HepG2 (cell line): ENCODE measurements at regions not wholly inside any gene's neighbourhood (a gene's known extent, or its start where the extent isn't known, plus 50 kb on each side); places are given as distances from the start of the nearest gene placed in this dataset.

Source experiments
- ATAC-seq: fragments of 200-7000 bp; cut with Tn5 transposase; 3 replicates; pipeline ENCODE4 v1.9.1; 2020; ENCODE audit warnings: mild to moderate bottlenecking, moderate library complexity
- BruUV-seq: library from RNA; stranded (reverse); fragments of 400-500 nt; replicated peaks from 2 replicates; lab custom pipeline; 2021; lab: Mats Ljungman, UMichigan
- CTCF ChIA-PET: fragments of 300-600 bp; formaldehyde crosslinking; extraction: SDS; loops from one replicate; lab custom pipeline; 2021; ENCODE audit warnings: low total read pairs, inconsistent platforms, low intra/inter-chr PET ratio; lab: Yijun Ruan, JAX
- POLR2A ChIA-PET: fragments of 350-600 bp; sonication (Branson Sonifier 250); formaldehyde crosslinking; loops from one replicate; lab custom pipeline; 2020; ENCODE audit warnings: antibody characterized with exemption, inconsistent platforms; lab: Yijun Ruan, JAX
- DNase-seq: peaks from one replicate; pipeline ENCODE4 v3.0.0-alpha.2; 2015; ENCODE audit warnings: low spot score
- FAIRE-seq: peaks from 3 replicates; lab custom pipeline; 2011; peaks lifted over from hg19 to GRCh38; lab: Jason Lieb, UNC
- H2AFZ ChIP-seq: one replicate; pipeline ENCODE4 v1.6.1; 2011; ENCODE audit warnings: low read length, inconsistent platforms
- H3K27ac ChIP-seq: fragments of 300-600 bp; 3 replicates; pipeline ENCODE4 v1.8.0; 2011; ENCODE audit warnings: mixed run types, mild to moderate bottlenecking, mixed read lengths, low read length, inconsistent platforms; ENCODE audit not compliant: insufficient read depth; ENCODE audit errors: extremely low read length
- H3K27me3 ChIP-seq, 2 experiments: fragments of 200-600 bp in 1 of 2; 2 replicates in 1 of 2; 3 replicates in 1 of 2; pipeline versions ENCODE4 v1.6.0 to v1.8.0; 2011; ENCODE audit warnings: low read length in 2 of 2, mild to moderate bottlenecking in 2 of 2, moderate library complexity in 2 of 2, inconsistent platforms in 1 of 2; ENCODE audit not compliant: insufficient read depth in 2 of 2, control insufficient read depth in 1 of 2
- H3K36me3 ChIP-seq, 2 experiments: fragments of 200-600 bp in 1 of 2; replicated peaks in 1 of 2; 2 replicates in 1 of 2; 3 replicates in 1 of 2; pipeline versions ENCODE4 v1.5.1 to v1.8.0; 2011; ENCODE audit warnings: low read length in 2 of 2, inconsistent platforms in 1 of 2; ENCODE audit not compliant: insufficient read depth in 2 of 2, control insufficient read depth in 1 of 2
- H3K4me1 ChIP-seq: 2 replicates; pipeline ENCODE4 v1.5.1; 2012; ENCODE audit warnings: low read length, inconsistent platforms; ENCODE audit not compliant: insufficient read depth
- H3K4me2 ChIP-seq: 2 replicates; pipeline ENCODE4 v1.6.0; 2011; ENCODE audit warnings: low read depth, low read length, inconsistent platforms
- H3K4me3 ChIP-seq, 3 experiments: fragments of 200-600 bp in 1 of 3; sonication (generic), shearing (Covaris generic) in 1 of 3; replicated peaks in 1 of 3; 2 replicates each; pipeline ENCODE4 v1.5.1; 2011 to 2016; ENCODE audit warnings: low read length in 3 of 3, inconsistent platforms in 2 of 3, low read depth in 2 of 3, mild to moderate bottlenecking in 2 of 3, control low read depth in 1 of 3, mixed read lengths in 1 of 3; ENCODE audit not compliant: insufficient read depth in 1 of 3
- H3K79me2 ChIP-seq: one replicate; pipeline ENCODE4 v1.6.1; 2011; ENCODE audit warnings: low read length, inconsistent platforms; ENCODE audit not compliant: insufficient read depth
- H3K9ac ChIP-seq: 2 replicates; pipeline ENCODE4 v1.6.0; 2011; ENCODE audit warnings: mild to moderate bottlenecking, low read depth, low read length, inconsistent platforms; ENCODE audit not compliant: insufficient read depth
- H3K9me3 ChIP-seq: 2 replicates; pipeline ENCODE4 v1.5.1; 2012; ENCODE audit warnings: mild to moderate bottlenecking, low read length
- H4K20me1 ChIP-seq: 2 replicates; pipeline ENCODE4 v1.6.0; 2011; ENCODE audit warnings: inconsistent platforms, mild to moderate bottlenecking, low read length, moderate library complexity; ENCODE audit not compliant: insufficient read depth
- EP300 ChIP-seq, 3 experiments: sonication (generic) in 1 of 3; formaldehyde crosslinking in 1 of 3; IDR thresholded peaks; 2 replicates each; pipeline versions ENCODE4 v1.5.1 to v1.6.1; 2011 to 2020; ENCODE audit warnings: low read depth in 2 of 3, low read length in 2 of 3, borderline replicate concordance in 1 of 3, improper control_type of control experiment in 1 of 3, mild to moderate bottlenecking in 1 of 3, missing genetic modification reagents in 1 of 3, moderate library complexity in 1 of 3
- FOXJ3 ChIP-seq: sonication (generic); formaldehyde crosslinking; IDR thresholded peaks from 2 replicates; pipeline ENCODE4 v1.4.0; 2020; ENCODE audit warnings: missing genetic modification reagents, mild to moderate bottlenecking, borderline replicate concordance
- HMGA1 ChIP-seq: sonication (generic); formaldehyde crosslinking; conservative IDR thresholded peaks from 2 replicates; pipeline ENCODE4 v1.4.0; 2020; ENCODE audit warnings: missing genetic modification reagents
- HNF4A ChIP-seq: sonication (generic); formaldehyde crosslinking; IDR thresholded peaks from 2 replicates; pipeline ENCODE4 v1.4.0; 2020; ENCODE audit warnings: missing genetic modification reagents
- ISL2 ChIP-seq: sonication (generic); formaldehyde crosslinking; IDR thresholded peaks from 2 replicates; pipeline ENCODE4 v1.5.0; 2020; ENCODE audit warnings: missing genetic modification reagents
- MEF2D ChIP-seq: sonication (generic); formaldehyde crosslinking; IDR thresholded peaks from 2 replicates; pipeline ENCODE4 v1.5.1; 2020; ENCODE audit warnings: mild to moderate bottlenecking, missing genetic modification reagents
- ZC3H4 ChIP-seq: sonication (generic); formaldehyde crosslinking; IDR thresholded peaks from 2 replicates; pipeline ENCODE4 v1.4.0; 2020; ENCODE audit warnings: missing genetic modification reagents, borderline replicate concordance
- ZMAT3 ChIP-seq: sonication (generic); formaldehyde crosslinking; conservative IDR thresholded peaks from 2 replicates; pipeline ENCODE4 v1.7.0; 2021; ENCODE audit warnings: missing genetic modification reagents
- ZNF589 ChIP-seq: sonication (generic); formaldehyde crosslinking; conservative IDR thresholded peaks from 2 replicates; pipeline ENCODE4 v1.8.0; 2022; ENCODE audit warnings: mild to moderate bottlenecking, moderate library complexity, missing genetic modification reagents
- ZNF737 ChIP-seq: sonication (generic); formaldehyde crosslinking; IDR thresholded peaks from 2 replicates; pipeline ENCODE4 v1.5.0; 2020; ENCODE audit warnings: missing genetic modification reagents, mild to moderate bottlenecking, borderline replicate concordance
- ZNF792 ChIP-seq: IDR thresholded peaks from 2 replicates; pipeline ENCODE4 v1.6.1; 2016
- ZSCAN25 ChIP-seq: sonication (generic); formaldehyde crosslinking; IDR thresholded peaks from 2 replicates; pipeline ENCODE4 v1.8.0; 2022; ENCODE audit warnings: mild to moderate bottlenecking, missing genetic modification reagents
- WGBS: methylation state at CpG from one replicate; pipeline ENCODE4 v1.1.6; 2017; ENCODE audit warnings: low lambda C conversion rate; 5-methylcytosine and 5-hydroxymethylcytosine counted together
- in situ Hi-C: cut with HindIII; loops from 2 replicates; pipeline ENCODE4 v1.10.0; 2017; ENCODE audit warnings: low pct_unique_long_range_greater_than_20kb; ENCODE audit not compliant: extremely low pct_ligation_motif_present
- intact Hi-C: fragments of 100-400 bp; cut with micrococcal nuclease; formaldehyde crosslinking; loops from one replicate; pipeline ENCODE4 v1.10.0; 2022; ENCODE audit not compliant: unreplicated experiment
- TF ChIP-seq, protein P1 (sequence below): sonication (generic); formaldehyde crosslinking; IDR thresholded peaks from 2 replicates; pipeline ENCODE4 v1.5.0; 2020; ENCODE audit warnings: mild to moderate bottlenecking, missing genetic modification reagents
- TF ChIP-seq, protein P2 (sequence below): sonication (generic); formaldehyde crosslinking; IDR thresholded peaks from 2 replicates; pipeline ENCODE4 v1.4.0; 2020; ENCODE audit warnings: missing genetic modification reagents
- TF ChIP-seq, protein P3 (sequence below): IDR thresholded peaks from 2 replicates; pipeline ENCODE4 v1.6.1; 2016; ENCODE audit warnings: low read depth, borderline replicate concordance
- TF ChIP-seq, protein P4 (sequence below): sonication (generic); formaldehyde crosslinking; IDR thresholded peaks from 2 replicates; pipeline ENCODE4 v1.9.0; 2022; ENCODE audit warnings: missing genetic modification reagents, mild to moderate bottlenecking, borderline replicate concordance

DNA sequence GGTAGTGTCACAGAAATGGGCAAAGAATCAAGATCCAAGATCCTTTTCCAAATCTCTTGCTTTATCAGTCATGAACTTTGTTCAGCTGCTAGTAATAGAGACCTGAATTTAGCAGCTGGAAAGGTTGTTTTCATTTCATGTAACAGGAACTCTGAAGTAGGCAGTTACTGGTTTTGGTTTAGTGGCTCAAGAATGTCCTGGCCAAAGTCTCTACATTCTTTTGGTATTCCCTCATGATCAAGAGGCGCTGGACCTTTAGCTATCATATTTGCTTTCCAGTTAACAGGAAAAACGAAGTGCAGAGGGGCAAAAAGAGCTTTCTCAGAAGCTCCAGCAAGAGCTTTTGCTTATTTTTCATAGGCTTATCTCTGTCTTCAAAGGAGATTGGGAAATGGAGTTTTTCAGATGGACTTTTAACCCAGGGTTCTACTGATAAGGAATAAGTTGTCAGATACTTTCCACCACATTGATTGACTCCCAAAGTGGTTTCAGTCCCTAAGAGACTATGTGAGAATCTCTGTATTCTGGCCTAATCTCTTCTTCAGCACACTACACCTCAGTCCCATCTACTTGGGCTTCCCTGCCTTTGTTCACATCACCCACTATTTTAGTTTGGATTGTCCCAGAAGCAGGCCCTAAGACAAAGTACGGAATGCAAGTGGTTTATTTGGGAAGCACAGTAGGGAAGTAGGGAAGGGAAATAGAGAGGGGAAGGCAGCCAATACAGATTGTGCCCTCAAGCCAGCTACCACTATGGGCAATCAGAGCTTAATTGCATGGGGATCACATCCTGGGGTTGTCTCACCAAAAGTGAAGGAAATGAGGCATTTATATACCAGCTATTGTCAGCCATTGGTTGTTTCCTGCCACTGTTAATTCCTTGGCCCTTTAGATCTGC lies 359.3 kb downstream of the LRRC70 start:
- CTCF ChIA-PET: no interaction called here
- intact Hi-C loops: no loop called here
- no peak overlapping the region for H2AFZ ChIP-seq
- no peak overlapping the region for H3K4me3 ChIP-seq
- H3K79me2 ChIP-seq: no peaks in the 10 kb centered on the region
- no peaks in the 10 kb centered on the region for H3K36me3 ChIP-seq
- H4K20me1 ChIP-seq: no peaks in the 10 kb centered on the region
- H3K27me3 ChIP-seq: no peaks in the 10 kb centered on the region
- peaks cover 26% of the 10 kb centered on the region for H3K4me1 ChIP-seq
- in situ Hi-C loops: no loop called here
- DNase-seq: peak; percentile 58
- ATAC-seq: peak; percentile 94
- H3K9ac ChIP-seq: no peak overlapping the region
- no peak overlapping the region for H3K4me2 ChIP-seq
- H3K9me3 ChIP-seq: no peaks in the 10 kb centered on the region
- BruUV-seq: no TSS peak
- peak; percentile 67 for FAIRE-seq
- POLR2A ChIA-PET: no interaction called here
- 1% methylated on average over 3 of the region's 3 CpGs for WGBS
- peak overlapping the region; percentile 41 for H3K27ac ChIP-seq
- TF ChIP-seq, protein P1, sequence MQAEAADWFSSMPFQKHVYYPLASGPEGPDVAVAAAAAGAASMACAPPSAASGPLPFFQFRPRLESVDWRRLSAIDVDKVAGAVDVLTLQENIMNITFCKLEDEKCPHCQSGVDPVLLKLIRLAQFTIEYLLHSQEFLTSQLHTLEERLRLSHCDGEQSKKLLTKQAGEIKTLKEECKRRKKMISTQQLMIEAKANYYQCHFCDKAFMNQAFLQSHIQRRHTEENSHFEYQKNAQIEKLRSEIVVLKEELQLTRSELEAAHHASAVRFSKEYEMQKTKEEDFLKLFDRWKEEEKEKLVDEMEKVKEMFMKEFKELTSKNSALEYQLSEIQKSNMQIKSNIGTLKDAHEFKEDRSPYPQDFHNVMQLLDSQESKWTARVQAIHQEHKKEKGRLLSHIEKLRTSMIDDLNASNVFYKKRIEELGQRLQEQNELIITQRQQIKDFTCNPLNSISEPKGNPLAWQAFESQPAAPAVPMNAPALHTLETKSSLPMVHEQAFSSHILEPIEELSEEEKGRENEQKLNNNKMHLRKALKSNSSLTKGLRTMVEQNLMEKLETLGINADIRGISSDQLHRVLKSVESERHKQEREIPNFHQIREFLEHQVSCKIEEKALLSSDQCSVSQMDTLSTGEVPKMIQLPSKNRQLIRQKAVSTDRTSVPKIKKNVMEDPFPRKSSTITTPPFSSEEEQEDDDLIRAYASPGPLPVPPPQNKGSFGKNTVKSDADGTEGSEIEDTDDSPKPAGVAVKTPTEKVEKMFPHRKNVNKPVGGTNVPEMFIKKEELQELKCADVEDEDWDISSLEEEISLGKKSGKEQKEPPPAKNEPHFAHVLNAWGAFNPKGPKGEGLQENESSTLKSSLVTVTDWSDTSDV (CRISPR knock-in tag): no peak
- TF ChIP-seq ZMAT3 (no peak), ZNF589 (CRISPR knock-in tag) (no peak), HMGA1 (CRISPR knock-in tag) (no peak), EP300 (IDR thresholded peaks at IDR 0.05; ENCODE audit: low read depth in 2 of 2, low read length in 2 of 2) (peak in 1 of 2 experiments; percentile 11; a peak in 1 of 4 replicates), EP300 (CRISPR knock-in tag; IDR thresholded peaks at IDR 0.05; ENCODE audit: borderline replicate concordance) (no peak), ISL2 (CRISPR knock-in tag) (peak; percentile 69; the same call in 1 of the 2 replicates), MEF2D (CRISPR knock-in tag) (no peak), FOXJ3 (0 out of 2 replicates have a peak, but pooled peaks have one; percentile 28), ZNF792 (CRISPR knock-in tag) (no peak), HNF4A (0 out of 2 replicates have a peak, but pooled peaks have one; percentile 65), ZC3H4 (CRISPR knock-in tag) (no peak), ZSCAN25 (no peak), ZNF737 (CRISPR knock-in tag) (no peak)
- TF ChIP-seq, protein P2, sequence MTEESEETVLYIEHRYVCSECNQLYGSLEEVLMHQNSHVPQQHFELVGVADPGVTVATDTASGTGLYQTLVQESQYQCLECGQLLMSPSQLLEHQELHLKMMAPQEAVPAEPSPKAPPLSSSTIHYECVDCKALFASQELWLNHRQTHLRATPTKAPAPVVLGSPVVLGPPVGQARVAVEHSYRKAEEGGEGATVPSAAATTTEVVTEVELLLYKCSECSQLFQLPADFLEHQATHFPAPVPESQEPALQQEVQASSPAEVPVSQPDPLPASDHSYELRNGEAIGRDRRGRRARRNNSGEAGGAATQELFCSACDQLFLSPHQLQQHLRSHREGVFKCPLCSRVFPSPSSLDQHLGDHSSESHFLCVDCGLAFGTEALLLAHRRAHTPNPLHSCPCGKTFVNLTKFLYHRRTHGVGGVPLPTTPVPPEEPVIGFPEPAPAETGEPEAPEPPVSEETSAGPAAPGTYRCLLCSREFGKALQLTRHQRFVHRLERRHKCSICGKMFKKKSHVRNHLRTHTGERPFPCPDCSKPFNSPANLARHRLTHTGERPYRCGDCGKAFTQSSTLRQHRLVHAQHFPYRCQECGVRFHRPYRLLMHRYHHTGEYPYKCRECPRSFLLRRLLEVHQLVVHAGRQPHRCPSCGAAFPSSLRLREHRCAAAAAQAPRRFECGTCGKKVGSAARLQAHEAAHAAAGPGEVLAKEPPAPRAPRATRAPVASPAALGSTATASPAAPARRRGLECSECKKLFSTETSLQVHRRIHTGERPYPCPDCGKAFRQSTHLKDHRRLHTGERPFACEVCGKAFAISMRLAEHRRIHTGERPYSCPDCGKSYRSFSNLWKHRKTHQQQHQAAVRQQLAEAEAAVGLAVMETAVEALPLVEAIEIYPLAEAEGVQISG (CRISPR knock-in tag): no peak
- TF ChIP-seq, protein P3, sequence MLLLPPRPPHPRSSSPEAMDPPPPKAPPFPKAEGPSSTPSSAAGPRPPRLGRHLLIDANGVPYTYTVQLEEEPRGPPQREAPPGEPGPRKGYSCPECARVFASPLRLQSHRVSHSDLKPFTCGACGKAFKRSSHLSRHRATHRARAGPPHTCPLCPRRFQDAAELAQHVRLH (CRISPR knock-in tag): no peak
- TF ChIP-seq, protein P4, sequence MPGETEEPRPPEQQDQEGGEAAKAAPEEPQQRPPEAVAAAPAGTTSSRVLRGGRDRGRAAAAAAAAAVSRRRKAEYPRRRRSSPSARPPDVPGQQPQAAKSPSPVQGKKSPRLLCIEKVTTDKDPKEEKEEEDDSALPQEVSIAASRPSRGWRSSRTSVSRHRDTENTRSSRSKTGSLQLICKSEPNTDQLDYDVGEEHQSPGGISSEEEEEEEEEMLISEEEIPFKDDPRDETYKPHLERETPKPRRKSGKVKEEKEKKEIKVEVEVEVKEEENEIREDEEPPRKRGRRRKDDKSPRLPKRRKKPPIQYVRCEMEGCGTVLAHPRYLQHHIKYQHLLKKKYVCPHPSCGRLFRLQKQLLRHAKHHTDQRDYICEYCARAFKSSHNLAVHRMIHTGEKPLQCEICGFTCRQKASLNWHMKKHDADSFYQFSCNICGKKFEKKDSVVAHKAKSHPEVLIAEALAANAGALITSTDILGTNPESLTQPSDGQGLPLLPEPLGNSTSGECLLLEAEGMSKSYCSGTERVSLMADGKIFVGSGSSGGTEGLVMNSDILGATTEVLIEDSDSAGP (CRISPR knock-in tag): no peak
